GM23338 (cell line): ENCODE measurements at regions not wholly inside any gene's neighbourhood (a gene's known extent, or its start where the extent isn't known, plus 50 kb on each side); places are given as distances from the start of the nearest gene placed in this dataset.

ENCODE experiments used
- ATAC-seq: fragments of 200-7000 bp; cut with Tn5 transposase; 3 replicates; pipeline ENCODE4 v1.9.1; 2020
- DNase-seq: peaks from one replicate; pipeline ENCODE4 v3.0.0-alpha.2; 2015; ENCODE audit warnings: low spot score
- H2AFZ ChIP-seq: fragments of 200-600 bp; sonication (generic); 2 replicates; pipeline ENCODE4 v1.8.0; 2016; ENCODE audit warnings: antibody characterized with exemption, mild to moderate bottlenecking, moderate library complexity
- H3F3A ChIP-seq: fragments of 200-600 bp; sonication (generic); replicated peaks from 2 replicates; pipeline ENCODE4 v1.8.0; 2017; ENCODE audit warnings: antibody characterized with exemption, mixed run types, low read depth
- H3K27ac ChIP-seq: fragments of 200-600 bp; sonication (generic); 2 replicates; pipeline ENCODE4 v1.6.1; 2016; ENCODE audit warnings: low read depth
- H3K27me3 ChIP-seq: fragments of 200-600 bp; sonication (generic); 2 replicates; pipeline ENCODE4 v1.8.0; 2016; ENCODE audit warnings: mild to moderate bottlenecking, mixed run types, moderate library complexity; ENCODE audit not compliant: insufficient read depth
- H3K36me3 ChIP-seq: fragments of 200-600 bp; sonication (generic); 2 replicates; pipeline ENCODE4 v1.8.0; 2016; ENCODE audit warnings: mild to moderate bottlenecking; ENCODE audit not compliant: insufficient read depth
- H3K4me1 ChIP-seq: fragments of 200-600 bp; sonication (generic); 2 replicates; pipeline ENCODE4 v1.8.0; 2016; ENCODE audit warnings: mild to moderate bottlenecking, moderate library complexity; ENCODE audit not compliant: insufficient read depth
- H3K4me2 ChIP-seq: fragments of 200-600 bp; sonication (generic); 2 replicates; pipeline ENCODE4 v1.7.1; 2017; ENCODE audit warnings: mixed run types
- H3K4me3 ChIP-seq: fragments of 200-600 bp; sonication (generic); 2 replicates; pipeline ENCODE4 v1.6.1; 2016; ENCODE audit warnings: mixed run types
- H3K79me2 ChIP-seq: fragments of 200-600 bp; sonication (generic); replicated peaks from 2 replicates; pipeline ENCODE4 v1.8.0; 2017; ENCODE audit warnings: mild to moderate bottlenecking; ENCODE audit not compliant: insufficient read depth
- H3K9me2 ChIP-seq: fragments of 200-600 bp; sonication (generic); 2 replicates; pipeline ENCODE4 v1.8.0; 2017; ENCODE audit not compliant: insufficient read depth
- H4K20me1 ChIP-seq: fragments of 200-600 bp; sonication (generic); replicated peaks from 2 replicates; pipeline ENCODE4 v1.8.0; 2017; ENCODE audit warnings: mild to moderate bottlenecking; ENCODE audit not compliant: insufficient read depth
- H3K27ac Mint-ChIP-seq: 2 replicates; pipeline ENCODE4 v1.8.0; 2020; ENCODE audit warnings: inconsistent platforms, mild to moderate bottlenecking, moderate library complexity, mixed read lengths
- H3K27me3 Mint-ChIP-seq: 3 replicates; pipeline ENCODE4 v1.8.0; 2022; ENCODE audit warnings: low read depth, mild to moderate bottlenecking, moderate library complexity, mixed read lengths, inconsistent platforms; ENCODE audit not compliant: insufficient read depth, poor library complexity
- H3K36me3 Mint-ChIP-seq: 3 replicates; pipeline ENCODE4 v1.8.0; 2021; ENCODE audit warnings: low read depth, mild to moderate bottlenecking, inconsistent platforms, moderate library complexity, mixed read lengths
- H3K4me1 Mint-ChIP-seq: 3 replicates; pipeline ENCODE4 v1.8.0; 2020; ENCODE audit warnings: mild to moderate bottlenecking, inconsistent platforms, mixed read lengths
- H3K4me3 Mint-ChIP-seq: 3 replicates; pipeline ENCODE4 v1.8.0; 2021; ENCODE audit warnings: moderate library complexity, mild to moderate bottlenecking, inconsistent platforms, mixed read lengths
- H3K9me3 Mint-ChIP-seq: 3 replicates; pipeline ENCODE4 v1.8.0; 2020; ENCODE audit warnings: moderate library complexity, mild to moderate bottlenecking, inconsistent platforms, mixed read lengths
- CREB1 ChIP-seq: fragments of 250-450 bp; sonication (Bioruptor Pico); IDR thresholded peaks from 2 replicates; pipeline ENCODE4 v1.5.0; 2020; ENCODE audit warnings: low read depth, mild to moderate bottlenecking, moderate library complexity
- CTCF ChIP-seq, 2 experiments: fragments of 200-600 bp in 1 of 2; sonication (generic) in 1 of 2; conservative IDR thresholded peaks; 2 replicates each; pipeline versions ENCODE4 v1.5.1 to v1.6.1; 2016 to 2017; ENCODE audit warnings: antibody characterized with exemption in 2 of 2, low read depth in 2 of 2, mild to moderate bottlenecking in 2 of 2, moderate library complexity in 1 of 2
- ETS1 ChIP-seq: IDR thresholded peaks from 2 replicates; pipeline ENCODE4 v1.6.1; 2016; ENCODE audit warnings: antibody characterized with exemption
- EZH2 ChIP-seq: fragments of 200-600 bp; sonication (generic); IDR thresholded peaks from one replicate; pipeline ENCODE4 v1.8.0; 2017; ENCODE audit warnings: antibody characterized with exemption, mild to moderate bottlenecking, low read depth; ENCODE audit not compliant: unreplicated experiment
- EZH2phosphoT487 ChIP-seq: fragments of 200-600 bp; sonication (generic); IDR thresholded peaks from one replicate; pipeline ENCODE4 v1.8.1; 2018; ENCODE audit warnings: antibody characterized with exemption; ENCODE audit not compliant: unreplicated experiment
- POLR2AphosphoS5 ChIP-seq: IDR thresholded peaks from 2 replicates; pipeline ENCODE4 v1.6.1; 2016; ENCODE audit warnings: antibody characterized with exemption, low read depth
- REST ChIP-seq: IDR thresholded peaks from one replicate; pipeline ENCODE4 v1.6.1; 2018; ENCODE audit warnings: antibody characterized with exemption; ENCODE audit not compliant: unreplicated experiment
- STAT1 ChIP-seq: IDR thresholded peaks from one replicate; pipeline ENCODE4 v1.6.1; 2016; ENCODE audit warnings: antibody characterized with exemption; ENCODE audit not compliant: unreplicated experiment
- ZNF114 ChIP-seq: fragments of 250-450 bp; sonication (Bioruptor Pico); IDR thresholded peaks from 2 replicates; pipeline ENCODE4 v1.5.0; 2020; ENCODE audit warnings: mild to moderate bottlenecking, moderate library complexity
- ZNF462 ChIP-seq: fragments of 250-450 bp; sonication (Bioruptor Pico); IDR thresholded peaks from 2 replicates; pipeline ENCODE4 v1.5.0; 2020; ENCODE audit warnings: mild to moderate bottlenecking, moderate library complexity

- H3K4me1 ChIP-seq, result no peaks in the 10 kb centered on the region
- TF ChIP-seq STAT1 (no peak), CTCF (conservative IDR thresholded peaks at IDR 0.05; ENCODE audit: low read depth in 2 of 2) (0 out of 4 replicates have a peak, but pooled peaks have one; percentile 1 to 18), EZH2 (no peak)
- no peaks in the 10 kb centered on the region for H3K9me2 ChIP-seq
- no peak for DNase-seq
- H3K4me3 Mint-ChIP-seq, result no peak overlapping the region
- H2AFZ ChIP-seq, result no peak overlapping the region
- no peaks in the 10 kb centered on the region for H3K79me2 ChIP-seq
- no peak overlapping the region for H3K4me2 ChIP-seq
- H3K27ac ChIP-seq, result no peak overlapping the region
- H3K27ac Mint-ChIP-seq, result no peak overlapping the region
- H3K4me3 ChIP-seq, result no peak overlapping the region
- no peaks in the 10 kb centered on the region for H3K4me1 Mint-ChIP-seq
- no peaks in the 10 kb centered on the region for H3K27me3 Mint-ChIP-seq
- no peaks in the 10 kb centered on the region for H3K27me3 ChIP-seq
- H3K9me3 Mint-ChIP-seq, result no peaks in the 10 kb centered on the region; the same call in 2 of the 3 replicates
- H3F3A ChIP-seq, result no peaks in the 10 kb centered on the region
- ATAC-seq, result no peak
- H3K36me3 ChIP-seq, result no peaks in the 10 kb centered on the region
- H3K36me3 Mint-ChIP-seq, result no peaks in the 10 kb centered on the region
- no peaks in the 10 kb centered on the region for H4K20me1 ChIP-seq
These were observed 94.8 kb upstream of the XYLT1 start for GRCh38 chr16:17565605-17566004.

- no peaks in the 10 kb centered on the region for H3K4me1 ChIP-seq
- H2AFZ ChIP-seq, result no peak overlapping the region
- H3K36me3 ChIP-seq, result no peaks in the 10 kb centered on the region
- H3F3A ChIP-seq, result no peaks in the 10 kb centered on the region
- no peaks in the 10 kb centered on the region for H3K36me3 Mint-ChIP-seq
- DNase-seq (no peak), ATAC-seq (no peak)
- H3K27me3 ChIP-seq, result no peaks in the 10 kb centered on the region
- H3K4me3 ChIP-seq, result no peak overlapping the region
- no peak overlapping the region for H3K27ac Mint-ChIP-seq
- no peaks in the 10 kb centered on the region for H3K27me3 Mint-ChIP-seq
- H3K27ac ChIP-seq, result no peak overlapping the region
- H3K9me2 ChIP-seq, result no peaks in the 10 kb centered on the region
- H3K9me3 Mint-ChIP-seq, result no peaks in the 10 kb centered on the region
- no peaks in the 10 kb centered on the region for H3K4me1 Mint-ChIP-seq
- H3K4me3 Mint-ChIP-seq, result no peak overlapping the region
- no peaks in the 10 kb centered on the region for H4K20me1 ChIP-seq
- no peaks in the 10 kb centered on the region for H3K79me2 ChIP-seq
- H3K4me2 ChIP-seq, result no peak overlapping the region
- TF ChIP-seq ZNF462 (CRISPR knock-in tag) (no peak), POLR2AphosphoS5 (no peak), EZH2phosphoT487 (no peak), REST (no peak), CREB1 (CRISPR knock-in tag) (no peak), ETS1 (no peak), ZNF114 (CRISPR knock-in tag) (no peak)
These were observed 94.1 kb upstream of the XYLT1 start for GRCh38 chr16:17564856-17565255.
